B cell (primary cell): ENCODE measurements at regions not wholly inside any gene's neighbourhood (a gene's known extent, or its start where the extent isn't known, plus 50 kb on each side); places are given as distances from the start of the nearest gene placed in this dataset.
"Not testable (repeated sequence)": the region's sequence is repeated elsewhere in the genome, so short reads cannot be mapped to it uniquely, and the experiment has no call there.

ENCODE experiments used
- ATAC-seq: fragments of 200-7000 bp; cut with Tn5 transposase; one replicate; pipeline ENCODE4 v1.10.0; 2021; ENCODE audit warnings: low read depth, mild to moderate bottlenecking, moderate number of reproducible peaks, moderate library complexity
- CTCF ChIA-PET: fragments of 350-600 bp; sonication (Branson Sonifier 250); formaldehyde crosslinking; loops from one replicate; lab custom pipeline; 2021; ENCODE audit warnings: antibody characterized with exemption, inconsistent platforms; lab: Charles Lee
- POLR2A ChIA-PET: fragments of 350-600 bp; sonication (Branson Sonifier 250); formaldehyde crosslinking; loops from one replicate; lab custom pipeline; 2021; ENCODE audit warnings: antibody characterized with exemption; lab: Charles Lee
- DNase-seq: peaks from one replicate; pipeline ENCODE4 v3.0.0; 2013
- H2AFZ ChIP-seq: 2 replicates; pipeline ENCODE4 v1.6.1; 2012; ENCODE audit warnings: mild to moderate bottlenecking, low read depth, low read length; ENCODE audit not compliant: insufficient read depth, poor library complexity, severe bottlenecking
- H3K27ac ChIP-seq, 2 donors: 1 replicate in 1 of 2; 2 replicates in 1 of 2; pipeline ENCODE4 v1.5.1; 2012 to 2013; ENCODE audit warnings: low read length in 2 of 2, mild to moderate bottlenecking in 2 of 2, moderate library complexity in 1 of 2
- H3K27me3 ChIP-seq, 4 experiments: fragments of 200-600 bp in 1 of 4; sonication (generic) in 1 of 4; replicated peaks in 1 of 4; 1 replicate in 2 of 4; 2 replicates in 2 of 4; pipeline versions ENCODE4 v1.6.1 to v1.7.0; 2013 to 2016; ENCODE audit warnings: low read length in 3 of 4, mild to moderate bottlenecking in 2 of 4, mixed read lengths in 1 of 4, moderate library complexity in 1 of 4; ENCODE audit not compliant: insufficient read depth in 4 of 4, control insufficient read depth in 3 of 4; ENCODE audit errors: control extremely low read depth in 1 of 4
- H3K36me3 ChIP-seq, 2 experiments: replicated peaks in 1 of 2; 1 replicate in 1 of 2; 2 replicates in 1 of 2; pipeline versions ENCODE4 v1.6.1 to v1.7.1; 2013; ENCODE audit warnings: low read length in 1 of 2; ENCODE audit not compliant: insufficient read depth in 2 of 2, control insufficient read depth in 1 of 2; ENCODE audit errors: control extremely low read depth in 1 of 2, extremely low read depth in 1 of 2
- H3K4me1 ChIP-seq, 2 donors: fragments of 200-600 bp in 1 of 2; sonication (generic) in 1 of 2; 1 replicate in 1 of 2; 2 replicates in 1 of 2; pipeline versions ENCODE4 v1.5.1 to v1.6.1; 2013 to 2017; ENCODE audit warnings: low read length in 2 of 2; ENCODE audit not compliant: control insufficient read depth in 2 of 2, insufficient read depth in 2 of 2
- H3K4me2 ChIP-seq: replicated peaks from 2 replicates; pipeline ENCODE3; 2012; ENCODE audit warnings: mild to moderate bottlenecking, low read depth, low read length; ENCODE audit not compliant: poor library complexity, severe bottlenecking
- H3K4me3 ChIP-seq, 5 experiments: fragments of 200-600 bp in 1 of 5; sonication (generic) in 1 of 5; 1 replicate in 3 of 5; 2 replicates in 2 of 5; pipeline versions ENCODE4 v1.5.1 to v1.7.0; 2011 to 2016; ENCODE audit warnings: low read length in 4 of 5, mild to moderate bottlenecking in 4 of 5, low read depth in 2 of 5, control low read depth in 1 of 5, moderate library complexity in 1 of 5; ENCODE audit not compliant: insufficient read depth in 1 of 5; ENCODE audit errors: control extremely low read depth in 1 of 5, extremely low read depth in 1 of 5
- H3K79me2 ChIP-seq: fragments of 200-600 bp; sonication (generic); one replicate; pipeline ENCODE4 v1.6.0; 2016; ENCODE audit warnings: low read length; ENCODE audit not compliant: control insufficient read depth, insufficient read depth
- H3K9ac ChIP-seq: fragments of 200-600 bp; sonication (generic); 2 replicates; pipeline ENCODE4 v1.6.1; 2017; ENCODE audit warnings: mild to moderate bottlenecking, low read length, moderate library complexity
- H3K9me3 ChIP-seq, 3 donors: one replicate each; pipeline versions ENCODE4 v1.6.1 to v1.7.1; 2013; ENCODE audit warnings: low read length in 2 of 3; ENCODE audit not compliant: control insufficient read depth in 2 of 3, insufficient read depth in 1 of 3; ENCODE audit errors: control extremely low read depth in 1 of 3
- H4K20me1 ChIP-seq: 2 replicates; pipeline ENCODE4 v1.6.0; 2012; ENCODE audit warnings: mild to moderate bottlenecking, low read length; ENCODE audit not compliant: insufficient read depth, control insufficient read depth, poor library complexity, severe bottlenecking
- H3K27ac Mint-ChIP-seq: one replicate; pipeline ENCODE4 v1.8.0; 2021; ENCODE audit warnings: mixed read lengths
- H3K27me3 Mint-ChIP-seq: one replicate; pipeline ENCODE4 v1.8.0; 2021; ENCODE audit warnings: mixed read lengths
- H3K4me1 Mint-ChIP-seq: one replicate; pipeline ENCODE4 v1.8.0; 2021; ENCODE audit warnings: mixed read lengths
- H3K4me3 Mint-ChIP-seq: one replicate; pipeline ENCODE4 v1.8.0; 2021; ENCODE audit warnings: mixed read lengths
- H3K9me3 Mint-ChIP-seq: one replicate; pipeline ENCODE4 v1.8.0; 2022; ENCODE audit warnings: mixed read lengths; ENCODE audit not compliant: insufficient read depth
- EZH2 ChIP-seq: IDR thresholded peaks from 2 replicates; pipeline ENCODE4 v1.6.1; 2012; ENCODE audit warnings: borderline replicate concordance, low read depth, mild to moderate bottlenecking, moderate library complexity, low read length; ENCODE audit not compliant: insufficient read depth, poor library complexity, severe bottlenecking
- WGBS: methylation state at CpG from one replicate; pipeline ENCODE4 v1.1.5; 2013; ENCODE audit warnings: missing lambda C conversion rate; ENCODE audit not compliant: insufficient coverage; 5-methylcytosine and 5-hydroxymethylcytosine counted together
- intact Hi-C: fragments of 100-400 bp; cut with micrococcal nuclease; formaldehyde crosslinking; loops from one replicate; pipeline ENCODE4 v1.10.0; 2022
- TF ChIP-seq, protein P1 (sequence below): fragments of 200-600 bp; IDR thresholded peaks from one replicate; pipeline ENCODE4 v1.8.0; 2022; ENCODE audit warnings: antibody characterized with exemption, mild to moderate bottlenecking

- ATAC-seq (no peak), DNase-seq (no peak)
- Histone ChIP-seq H3K27ac (no peak overlapping the region), H2AFZ (no peak overlapping the region), H3K9me3 (no peaks in the 10 kb centered on the region), H3K4me3 (no peak overlapping the region), H3K4me1 (no peaks in the 10 kb centered on the region), H3K27me3 (peaks cover 0 to 7% (median 1%) of the 10 kb centered on the region in 4 experiments), H4K20me1 (no peaks in the 10 kb centered on the region), H3K36me3 (no peaks in the 10 kb centered on the region), H3K79me2 (no peaks in the 10 kb centered on the region), H3K9ac (no peak overlapping the region), H3K4me2 (no peak overlapping the region)
- no peak overlapping the region for H3K27ac Mint-ChIP-seq
- TF ChIP-seq, protein P1, sequence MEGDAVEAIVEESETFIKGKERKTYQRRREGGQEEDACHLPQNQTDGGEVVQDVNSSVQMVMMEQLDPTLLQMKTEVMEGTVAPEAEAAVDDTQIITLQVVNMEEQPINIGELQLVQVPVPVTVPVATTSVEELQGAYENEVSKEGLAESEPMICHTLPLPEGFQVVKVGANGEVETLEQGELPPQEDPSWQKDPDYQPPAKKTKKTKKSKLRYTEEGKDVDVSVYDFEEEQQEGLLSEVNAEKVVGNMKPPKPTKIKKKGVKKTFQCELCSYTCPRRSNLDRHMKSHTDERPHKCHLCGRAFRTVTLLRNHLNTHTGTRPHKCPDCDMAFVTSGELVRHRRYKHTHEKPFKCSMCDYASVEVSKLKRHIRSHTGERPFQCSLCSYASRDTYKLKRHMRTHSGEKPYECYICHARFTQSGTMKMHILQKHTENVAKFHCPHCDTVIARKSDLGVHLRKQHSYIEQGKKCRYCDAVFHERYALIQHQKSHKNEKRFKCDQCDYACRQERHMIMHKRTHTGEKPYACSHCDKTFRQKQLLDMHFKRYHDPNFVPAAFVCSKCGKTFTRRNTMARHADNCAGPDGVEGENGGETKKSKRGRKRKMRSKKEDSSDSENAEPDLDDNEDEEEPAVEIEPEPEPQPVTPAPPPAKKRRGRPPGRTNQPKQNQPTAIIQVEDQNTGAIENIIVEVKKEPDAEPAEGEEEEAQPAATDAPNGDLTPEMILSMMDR: no peak
- no peak for TF ChIP-seq EZH2
- H3K4me3 Mint-ChIP-seq: no peak overlapping the region
- CTCF ChIA-PET: interaction anchor here (1.0 to 2.3 kb wide), 1 partner anchor 10 kb away, joined by 3 to 6 read pairs; no protein-coding TSS in a partner anchor
- no peaks in the 10 kb centered on the region for H3K4me1 Mint-ChIP-seq
- H3K9me3 Mint-ChIP-seq: no peaks in the 10 kb centered on the region
- peaks cover 15% of the 10 kb centered on the region for H3K27me3 Mint-ChIP-seq
- WGBS: 100% methylated on average over 4 of the region's 8 CpGs
- POLR2A ChIA-PET: no interaction called here
- intact Hi-C loops: no loop called here
These were observed 118.5 kb upstream of the PHACTR3 start for GRCh38 chr20:59485576-59486454.

DNA sequence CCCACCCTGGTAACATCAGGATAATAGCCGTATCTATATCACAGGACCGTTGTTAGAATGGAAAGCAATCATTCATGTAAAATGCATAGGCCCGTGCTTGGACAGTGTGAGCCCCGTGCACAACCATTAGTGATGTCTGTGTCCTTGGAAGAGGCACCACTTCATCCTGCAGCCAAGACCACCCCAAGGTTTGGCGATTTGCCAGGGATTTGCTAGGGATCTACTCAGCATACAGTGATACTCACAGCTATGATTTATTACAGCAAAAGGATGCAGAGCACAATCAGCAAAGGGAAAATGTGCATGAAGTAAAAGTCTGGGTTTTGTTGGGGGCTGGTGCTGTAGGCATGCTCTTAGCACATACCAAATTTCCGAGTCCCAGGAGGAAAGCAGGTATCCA is 115.9 kb upstream of the PHACTR3 start:
- H3K4me2 ChIP-seq, H3K4me1 ChIP-seq, H3K27ac ChIP-seq, H3K27me3 Mint-ChIP-seq, ATAC-seq, DNase-seq, H3K4me3 Mint-ChIP-seq, H3K36me3 ChIP-seq, H3K9ac ChIP-seq, intact Hi-C loops, H4K20me1 ChIP-seq, H3K79me2 ChIP-seq, H2AFZ ChIP-seq, H3K9me3 Mint-ChIP-seq, H3K27ac Mint-ChIP-seq, H3K4me1 Mint-ChIP-seq, H3K9me3 ChIP-seq, H3K4me3 ChIP-seq, H3K27me3 ChIP-seq, POLR2A ChIA-PET, CTCF ChIA-PET: not testable (repeated sequence)
- 94% methylated on average over 3 of the region's 6 CpGs for WGBS

GRCh38 chr20:59490196-59491004 is 113.9 kb upstream of the PHACTR3 start:
- H3K4me2 ChIP-seq, H3K27me3 Mint-ChIP-seq, DNase-seq, H3K4me3 Mint-ChIP-seq, ATAC-seq, H3K9ac ChIP-seq, POLR2A ChIA-PET, H3K4me1 ChIP-seq, H3K9me3 Mint-ChIP-seq, H3K4me3 ChIP-seq, H3K27me3 ChIP-seq, H3K27ac ChIP-seq, H3K79me2 ChIP-seq, H2AFZ ChIP-seq, H3K4me1 Mint-ChIP-seq, H4K20me1 ChIP-seq, H3K36me3 ChIP-seq, intact Hi-C loops, H3K27ac Mint-ChIP-seq, H3K9me3 ChIP-seq: not testable (repeated sequence)
- CTCF ChIA-PET: interaction anchor here (1.1 to 1.7 kb wide), 3 partner anchors 10 to 623 kb away, joined by 3 to 7 read pairs (median 5); no protein-coding TSS in a partner anchor
- 79% methylated on average over 2 of the region's 18 CpGs for WGBS
